ENCODE measurements at regions not wholly inside any gene's neighbourhood (a gene's known extent, or its start where the extent isn't known, plus 50 kb on each side); places are given as distances from the start of the nearest gene placed in this dataset.

DNA sequence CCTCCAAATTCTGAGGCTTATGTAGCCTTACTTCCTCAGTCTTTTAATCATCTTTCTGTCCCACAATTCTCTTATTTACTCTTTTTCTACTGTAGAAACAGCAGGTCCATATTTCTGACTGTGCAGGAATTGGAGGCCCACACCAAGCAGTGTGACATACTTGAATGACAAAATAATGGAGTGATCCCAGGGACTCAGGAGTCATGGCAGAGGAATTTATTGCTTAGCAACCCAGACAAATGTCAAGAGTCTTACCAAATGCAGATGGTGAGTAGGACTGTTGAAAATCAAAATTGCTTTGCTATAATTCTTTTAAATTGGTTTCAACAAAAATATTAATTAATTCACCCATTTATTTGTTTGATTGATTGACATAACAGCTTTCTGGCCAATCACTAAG, 59.9 kb downstream of the HTR1B start:
- in situ Hi-C loops (cut with HindIII; ENCODE audit: low pct_unique_long_range_greater_than_20kb, low sequenced_read_pairs), result no loop called here
- DNase-seq (ENCODE audit: low read depth), result no peak

GRCh38 chr6:77401231-77401630, 62.1 kb downstream of the HTR1B start:
- DNase-seq (ENCODE audit: low read depth), result no peak
- in situ Hi-C loops (cut with HindIII; ENCODE audit: low pct_unique_long_range_greater_than_20kb, low sequenced_read_pairs), result no loop called here

DNA sequence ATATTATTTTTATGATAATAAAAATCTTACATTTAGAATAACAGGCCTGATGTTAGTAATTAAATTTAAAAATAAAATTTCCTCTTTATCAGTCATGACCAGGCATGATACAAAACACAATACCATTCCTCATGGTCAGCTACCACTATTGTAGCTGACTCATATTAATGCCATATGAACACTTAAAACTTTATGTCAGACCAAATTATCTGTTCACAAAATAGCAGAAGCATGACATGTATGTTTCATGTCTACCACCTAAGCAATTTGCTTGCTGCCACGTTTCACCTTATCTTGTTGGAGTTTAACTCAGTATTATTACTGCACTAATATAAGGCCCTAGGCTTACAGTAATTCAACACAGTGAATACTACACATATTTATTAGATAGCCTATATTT, 65.7 kb downstream of the HTR1B start:
- no peak for DNase-seq (ENCODE audit: low read depth)
- in situ Hi-C loops (cut with HindIII; ENCODE audit: low pct_unique_long_range_greater_than_20kb, low sequenced_read_pairs), result no loop called here

- in situ Hi-C loops (cut with HindIII; ENCODE audit: low pct_unique_long_range_greater_than_20kb, low sequenced_read_pairs), result no loop called here
- no peak for DNase-seq (ENCODE audit: low read depth)
These were observed 73.9 kb downstream of the HTR1B start for GRCh38 chr6:77389402-77389801.

- no peak for DNase-seq (ENCODE audit: low read depth)
- in situ Hi-C loops (cut with HindIII; ENCODE audit: low pct_unique_long_range_greater_than_20kb, low sequenced_read_pairs), result no loop called here
These were observed 80.3 kb downstream of the HTR1B start for GRCh38 chr6:77383026-77383425.

DNA sequence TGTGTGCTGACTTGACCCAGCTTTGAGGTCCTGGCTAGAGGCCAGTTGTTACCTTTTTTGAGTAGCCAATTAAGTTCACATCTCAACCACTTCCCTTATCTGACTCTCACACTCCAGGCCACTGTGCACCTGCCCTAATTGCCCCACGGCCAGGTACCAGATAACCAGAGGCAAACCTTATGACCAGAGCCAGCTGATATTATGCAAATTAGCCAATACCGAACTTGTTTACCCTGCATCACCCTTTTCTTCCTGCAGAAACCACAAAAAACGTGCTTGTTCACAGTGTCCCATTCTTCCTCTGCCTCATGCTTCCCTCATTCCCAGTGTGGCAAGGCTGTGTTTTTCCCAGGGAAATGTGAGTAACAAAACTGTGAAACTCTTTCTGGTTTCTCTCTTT, 89.3 kb downstream of the HTR1B start:
- in situ Hi-C loops (cut with HindIII; ENCODE audit: low pct_unique_long_range_greater_than_20kb, low sequenced_read_pairs), result no loop called here
- DNase-seq (ENCODE audit: low read depth), result no peak

DNA sequence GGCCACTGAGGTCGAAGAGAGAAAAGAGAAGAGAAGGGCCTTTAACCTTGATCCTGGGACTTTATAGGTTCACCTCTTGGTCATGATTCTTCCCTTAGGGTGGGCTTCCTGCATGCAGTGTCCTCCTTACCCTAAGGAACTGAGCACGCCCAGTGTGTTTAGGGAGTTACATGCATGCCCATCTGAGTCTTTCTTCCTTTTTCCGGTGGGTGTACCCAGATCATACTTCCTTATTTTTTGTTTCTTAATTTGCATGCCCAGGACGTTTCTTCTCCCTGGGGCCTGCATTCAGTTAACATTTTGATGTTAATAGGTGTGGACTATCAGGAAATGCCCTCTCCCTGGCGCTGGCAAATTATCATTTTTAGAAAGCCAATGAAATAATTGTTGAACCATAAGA, 91.5 kb downstream of the HTR1B start:
- DNase-seq (ENCODE audit: low read depth), result no peak
- in situ Hi-C loops (cut with HindIII; ENCODE audit: low pct_unique_long_range_greater_than_20kb, low sequenced_read_pairs), result no loop called here

DNA sequence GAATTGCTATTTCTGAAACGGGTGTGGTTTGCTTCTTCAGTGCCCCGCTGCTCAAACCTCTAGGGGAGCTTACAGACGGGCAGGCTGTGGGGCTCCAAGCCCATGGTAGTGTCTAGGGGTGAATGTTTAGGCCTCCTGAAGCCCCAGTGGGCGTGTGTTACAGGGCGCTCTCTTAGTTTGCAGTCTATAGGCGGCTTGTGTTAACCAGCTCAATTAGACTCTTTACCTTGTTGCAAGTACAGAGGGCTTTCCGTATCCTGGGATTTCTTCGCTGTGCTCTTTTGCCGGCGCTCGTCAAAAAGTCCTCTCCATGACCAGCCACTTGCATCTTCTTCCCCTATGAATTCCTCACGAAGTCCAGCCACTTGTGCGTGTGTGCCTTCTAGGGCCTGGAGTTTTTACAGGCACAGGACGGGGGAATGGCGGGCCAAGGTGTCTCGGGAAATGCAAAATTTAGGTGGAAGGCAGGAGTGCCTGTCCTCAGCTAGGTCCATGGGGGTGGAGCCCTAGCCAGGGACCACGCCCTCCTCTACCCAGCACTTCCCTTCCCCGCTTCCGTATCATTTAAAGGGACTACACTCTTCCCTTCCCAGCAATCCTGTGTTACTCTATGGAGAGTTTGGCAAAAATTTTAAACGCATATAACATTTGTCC, 94.5 kb downstream of the HTR1B start:
- peak; percentile 60 for DNase-seq (ENCODE audit: low read depth)
- in situ Hi-C loops (cut with HindIII; ENCODE audit: low pct_unique_long_range_greater_than_20kb, low sequenced_read_pairs), result no loop called here

GRCh38 chr6:77366798-77367197, 96.5 kb downstream of the HTR1B start:
- in situ Hi-C loops (cut with HindIII; ENCODE audit: low pct_unique_long_range_greater_than_20kb, low sequenced_read_pairs), result no loop called here
- DNase-seq (ENCODE audit: low read depth), result peak; percentile 40

DNA sequence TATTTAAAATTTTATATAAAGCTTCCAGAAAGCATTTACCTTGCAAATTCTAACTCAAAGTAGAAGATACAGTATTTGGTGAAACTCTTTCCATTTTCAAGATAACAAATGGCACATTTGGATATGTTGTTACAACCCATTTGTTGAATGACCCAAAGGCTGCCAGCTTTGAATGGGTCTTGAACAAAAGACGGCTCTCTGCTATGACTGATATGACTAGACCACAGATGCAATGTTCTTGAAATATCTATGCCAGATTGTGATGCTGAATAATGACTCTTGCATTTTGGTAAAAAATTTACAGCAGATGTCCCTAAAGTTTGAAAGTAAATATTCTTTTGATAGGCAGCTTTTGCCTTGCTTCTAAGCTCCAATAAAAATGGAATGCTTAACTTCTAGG, 99.6 kb downstream of the HTR1B start:
- no peak for DNase-seq (ENCODE audit: low read depth)
- in situ Hi-C loops (cut with HindIII; ENCODE audit: low pct_unique_long_range_greater_than_20kb, low sequenced_read_pairs), result no loop called here

DNA sequence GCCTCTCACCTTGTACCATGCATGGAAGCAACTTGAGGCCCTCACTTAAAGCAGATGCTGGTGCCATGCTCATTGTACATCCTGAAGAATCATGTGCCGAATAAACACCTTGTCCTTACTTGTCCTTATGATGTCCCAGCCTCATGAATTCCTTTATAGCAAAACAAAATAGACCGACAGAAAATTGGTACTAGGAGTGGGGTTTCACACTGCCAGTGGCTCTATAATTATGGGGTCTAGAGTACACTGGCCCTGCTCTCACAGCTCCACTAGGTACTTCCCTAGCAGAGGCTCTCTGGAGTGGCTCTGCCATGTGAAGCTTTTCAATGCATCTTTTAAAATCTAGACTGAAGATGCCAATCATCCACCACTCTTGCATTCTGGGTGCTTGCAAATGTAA, 101.2 kb downstream of the HTR1B start:
- DNase-seq (ENCODE audit: low read depth), result no peak
- in situ Hi-C loops (cut with HindIII; ENCODE audit: low pct_unique_long_range_greater_than_20kb, low sequenced_read_pairs), result no loop called here

GRCh38 chr6:77361018-77361417, 102.3 kb downstream of the HTR1B start:
- no peak for DNase-seq (ENCODE audit: low read depth)
- in situ Hi-C loops (cut with HindIII; ENCODE audit: low pct_unique_long_range_greater_than_20kb, low sequenced_read_pairs), result no loop called here

GRCh38 chr6:77356821-77357220, 106.5 kb downstream of the HTR1B start:
- DNase-seq (ENCODE audit: low read depth), result no peak
- in situ Hi-C loops (cut with HindIII; ENCODE audit: low pct_unique_long_range_greater_than_20kb, low sequenced_read_pairs), result no loop called here

GRCh38 chr6:77354581-77354980, 108.7 kb downstream of the HTR1B start:
- DNase-seq (ENCODE audit: low read depth), result no peak
- in situ Hi-C loops (cut with HindIII; ENCODE audit: low pct_unique_long_range_greater_than_20kb, low sequenced_read_pairs), result no loop called here

DNA sequence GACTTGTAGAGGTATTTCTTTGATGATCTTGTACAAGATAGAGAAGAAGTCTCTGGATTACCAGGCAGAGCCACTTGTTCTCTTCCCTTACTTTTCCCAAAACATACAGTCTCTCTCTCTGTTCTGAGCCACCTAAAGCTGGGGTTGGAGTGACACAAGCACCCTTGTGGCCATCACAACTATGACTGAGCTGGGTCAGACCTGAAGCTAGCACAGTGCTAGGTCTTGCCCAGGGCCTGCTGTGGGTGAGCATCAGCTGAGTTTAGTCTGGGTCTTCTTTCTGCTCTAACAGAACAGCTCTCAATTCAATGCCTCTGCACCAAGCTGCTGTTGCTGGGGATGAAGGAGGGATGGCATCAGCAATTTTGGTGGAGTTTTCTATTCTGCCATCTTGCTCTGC, 110.2 kb downstream of the HTR1B start:
- in situ Hi-C loops (cut with HindIII; ENCODE audit: low pct_unique_long_range_greater_than_20kb, low sequenced_read_pairs), result no loop called here
- DNase-seq (ENCODE audit: low read depth), result no peak

GRCh38 chr6:77341058-77341986, 122.0 kb downstream of the HTR1B start:
- DNase-seq (ENCODE audit: low read depth), result no peak
- in situ Hi-C loops (cut with HindIII; ENCODE audit: low pct_unique_long_range_greater_than_20kb, low sequenced_read_pairs), result no loop called here

GRCh38 chr6:77340331-77340730, 123.0 kb downstream of the HTR1B start:
- DNase-seq (ENCODE audit: low read depth), result no peak
- in situ Hi-C loops (cut with HindIII; ENCODE audit: low pct_unique_long_range_greater_than_20kb, low sequenced_read_pairs), result no loop called here

DNA sequence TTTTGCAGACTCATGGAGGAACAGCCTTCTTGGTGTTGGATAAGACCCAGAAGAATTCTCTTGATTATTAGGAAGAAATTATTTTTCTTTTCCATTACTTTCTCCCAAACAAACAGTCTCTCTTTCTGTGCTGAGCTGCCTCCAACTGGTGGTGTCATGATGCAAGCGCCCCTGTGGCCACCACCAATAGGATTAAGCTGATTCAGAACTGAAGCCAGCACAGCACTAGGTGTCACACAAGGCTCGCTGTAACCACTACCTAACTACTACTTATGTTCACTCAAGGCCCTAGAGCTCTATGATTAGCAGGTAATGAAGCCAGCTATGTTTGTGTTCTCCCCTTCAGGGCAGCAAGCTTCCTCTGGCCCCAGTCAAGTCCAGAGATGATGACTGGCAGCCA, 123.4 kb downstream of the HTR1B start:
- DNase-seq (ENCODE audit: low read depth), result no peak
- in situ Hi-C loops (cut with HindIII; ENCODE audit: low pct_unique_long_range_greater_than_20kb, low sequenced_read_pairs), result no loop called here

DNA sequence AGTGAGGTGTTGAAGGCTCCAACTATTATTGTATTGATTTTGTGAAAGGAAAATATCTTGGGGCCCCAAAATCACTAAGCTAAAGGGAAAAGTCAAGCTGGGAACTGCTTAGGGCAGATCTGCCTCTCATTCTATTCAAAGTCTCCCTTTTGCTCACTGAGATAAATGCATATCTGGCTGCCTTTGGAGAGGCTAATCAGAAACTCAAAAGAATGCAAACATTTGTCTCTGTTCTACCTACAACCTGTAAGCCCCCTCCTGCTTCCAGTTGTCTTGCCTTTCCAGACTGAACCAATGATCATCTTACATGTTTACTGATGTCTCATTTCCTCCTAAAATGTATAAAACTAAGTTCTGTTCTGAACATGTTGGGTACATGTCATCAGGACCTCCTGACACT, 125.9 kb downstream of the HTR1B start:
- in situ Hi-C loops (cut with HindIII; ENCODE audit: low pct_unique_long_range_greater_than_20kb, low sequenced_read_pairs), result no loop called here
- no peak for DNase-seq (ENCODE audit: low read depth)

- in situ Hi-C loops (cut with HindIII; ENCODE audit: low pct_unique_long_range_greater_than_20kb, low sequenced_read_pairs), result no loop called here
These were observed 129.2 kb downstream of the HTR1B start for GRCh38 chr6:77334093-77334492.

More at GRCh38 chr6:77334093-77334492, 129.2 kb downstream of the HTR1B start:
- DNase-seq (ENCODE audit: low read depth), result no peak

Data from Caki2 (cell line).